Fibroblast of mammary gland (primary cell): ENCODE measurements at regions not wholly inside any gene's neighbourhood (a gene's known extent, or its start where the extent isn't known, plus 50 kb on each side); places are given as distances from the start of the nearest gene placed in this dataset.
A peak's percentile ranks its signal among the peaks of the same experiment; 100 is the strongest.

Experiments
- DNase-seq: peaks from one replicate; pipeline ENCODE4 v3.0.0-alpha.2; 2010; ENCODE audit warnings: low read depth
- H3K4me3 ChIP-seq: 2 replicates; pipeline ENCODE4 v1.5.1; 2011; ENCODE audit warnings: low read depth, mild to moderate bottlenecking, low read length, moderate library complexity; ENCODE audit not compliant: control insufficient read depth
- TF ChIP-seq, protein P1 (sequence below): conservative IDR thresholded peaks from 2 replicates; pipeline ENCODE4 v1.5.1; 2011; ENCODE audit warnings: low read depth, low read length, inconsistent platforms; ENCODE audit not compliant: control insufficient read depth, insufficient read depth

DNA sequence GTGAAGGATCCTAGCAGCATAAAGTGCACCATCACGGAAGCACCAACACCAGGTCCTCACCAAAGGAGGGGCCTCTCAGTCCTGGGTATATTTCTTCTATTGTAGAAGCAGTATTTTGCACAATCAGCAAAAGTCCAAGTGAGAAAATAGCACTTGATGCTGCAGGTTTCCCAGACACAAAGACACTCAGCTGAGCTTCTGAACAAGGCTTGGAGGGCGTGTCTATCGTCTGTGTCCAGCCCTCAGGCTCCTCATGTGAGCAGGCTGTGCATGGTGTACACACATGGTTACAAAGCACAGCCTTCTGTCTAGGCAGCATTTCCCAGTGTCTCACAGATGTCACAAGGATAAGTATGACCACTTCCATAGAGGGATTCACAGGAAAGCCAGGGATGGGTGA lies 98.3 kb upstream of the SPATA12 start:
- no peak for DNase-seq
- TF ChIP-seq, protein P1, sequence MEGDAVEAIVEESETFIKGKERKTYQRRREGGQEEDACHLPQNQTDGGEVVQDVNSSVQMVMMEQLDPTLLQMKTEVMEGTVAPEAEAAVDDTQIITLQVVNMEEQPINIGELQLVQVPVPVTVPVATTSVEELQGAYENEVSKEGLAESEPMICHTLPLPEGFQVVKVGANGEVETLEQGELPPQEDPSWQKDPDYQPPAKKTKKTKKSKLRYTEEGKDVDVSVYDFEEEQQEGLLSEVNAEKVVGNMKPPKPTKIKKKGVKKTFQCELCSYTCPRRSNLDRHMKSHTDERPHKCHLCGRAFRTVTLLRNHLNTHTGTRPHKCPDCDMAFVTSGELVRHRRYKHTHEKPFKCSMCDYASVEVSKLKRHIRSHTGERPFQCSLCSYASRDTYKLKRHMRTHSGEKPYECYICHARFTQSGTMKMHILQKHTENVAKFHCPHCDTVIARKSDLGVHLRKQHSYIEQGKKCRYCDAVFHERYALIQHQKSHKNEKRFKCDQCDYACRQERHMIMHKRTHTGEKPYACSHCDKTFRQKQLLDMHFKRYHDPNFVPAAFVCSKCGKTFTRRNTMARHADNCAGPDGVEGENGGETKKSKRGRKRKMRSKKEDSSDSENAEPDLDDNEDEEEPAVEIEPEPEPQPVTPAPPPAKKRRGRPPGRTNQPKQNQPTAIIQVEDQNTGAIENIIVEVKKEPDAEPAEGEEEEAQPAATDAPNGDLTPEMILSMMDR = no peak

DNA sequence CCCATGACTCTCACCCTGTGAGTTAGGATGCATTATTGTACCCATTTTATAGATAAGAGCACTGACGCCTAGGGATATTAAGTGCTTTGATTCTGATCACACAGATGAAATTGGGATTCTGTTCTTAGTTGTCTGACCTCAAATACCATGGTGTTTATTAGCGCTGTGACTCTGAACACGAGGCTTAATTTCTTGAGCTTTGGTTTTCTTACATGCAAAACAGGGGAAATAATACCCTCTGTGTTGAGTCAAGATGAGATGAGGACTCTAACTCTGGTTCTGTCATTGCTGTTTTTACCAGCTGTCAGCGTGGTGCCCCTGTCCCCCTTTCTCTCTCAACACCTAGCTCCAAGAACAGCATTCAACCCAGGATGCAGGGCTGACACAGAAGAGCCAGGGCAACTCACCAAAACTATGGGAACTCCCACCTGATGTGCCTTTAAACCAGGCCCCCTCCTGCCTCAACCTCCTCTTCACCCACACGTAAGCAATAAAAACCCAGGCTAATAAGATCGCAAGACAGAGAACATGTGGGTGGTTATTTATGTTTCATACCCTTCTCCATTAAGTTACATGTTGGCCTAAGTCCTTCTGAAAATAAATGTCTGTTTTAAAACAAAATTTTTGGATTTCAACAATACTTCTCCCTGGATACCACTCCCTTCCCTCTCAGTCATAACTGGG lies 100.1 kb upstream of the SPATA12 start:
- TF ChIP-seq, protein P1 = no peak
- no peak overlapping the region for H3K4me3 ChIP-seq
- DNase-seq = no peak

More for the DNA sequence above, 98.3 kb upstream of the SPATA12 start:
- H3K4me3 ChIP-seq = no peak overlapping the region

DNA sequence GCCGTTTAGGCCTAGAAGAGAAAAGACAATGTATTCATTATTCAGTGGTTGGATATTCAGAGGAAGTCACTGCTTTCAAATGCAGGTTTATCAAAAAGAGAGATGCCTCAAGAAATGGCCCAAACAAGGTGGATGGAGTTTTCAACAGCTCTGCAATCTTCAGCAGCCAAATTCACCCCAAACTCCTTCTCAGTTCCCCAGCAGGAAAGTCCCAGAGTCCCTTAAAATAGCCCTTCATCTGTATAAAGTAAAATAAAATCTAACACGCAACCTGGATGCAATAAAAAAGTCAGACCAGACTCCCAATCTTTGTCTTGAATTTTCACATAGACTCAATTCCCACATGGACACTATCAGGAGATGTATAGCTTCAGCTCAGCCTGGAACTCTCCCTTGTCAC lies 101.6 kb upstream of the SPATA12 start:
- TF ChIP-seq, protein P1 = no peak
- no peak for DNase-seq
- no peak overlapping the region for H3K4me3 ChIP-seq

DNA sequence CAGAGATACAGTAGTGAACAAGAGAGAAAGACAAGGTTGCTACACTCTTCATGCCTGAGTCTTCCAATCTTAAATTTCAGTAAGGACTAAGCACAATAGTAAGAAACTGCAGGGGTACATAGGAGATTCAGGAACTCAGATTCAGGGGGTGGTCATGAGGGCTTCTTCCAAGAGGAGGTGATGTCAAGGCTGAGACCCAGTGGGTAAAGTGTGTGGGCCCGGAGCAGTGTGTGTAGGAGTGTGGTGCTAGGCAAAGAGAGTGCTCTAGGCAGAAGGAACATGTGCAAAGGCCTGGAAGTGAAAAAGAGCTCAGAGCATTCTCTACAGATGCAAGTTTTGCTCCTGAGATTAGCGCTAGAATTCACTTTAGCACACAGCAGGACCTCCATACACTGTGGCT lies 102.9 kb upstream of the SPATA12 start:
- DNase-seq = no peak
- no peak overlapping the region for H3K4me3 ChIP-seq
- TF ChIP-seq, protein P1 = no peak

DNA sequence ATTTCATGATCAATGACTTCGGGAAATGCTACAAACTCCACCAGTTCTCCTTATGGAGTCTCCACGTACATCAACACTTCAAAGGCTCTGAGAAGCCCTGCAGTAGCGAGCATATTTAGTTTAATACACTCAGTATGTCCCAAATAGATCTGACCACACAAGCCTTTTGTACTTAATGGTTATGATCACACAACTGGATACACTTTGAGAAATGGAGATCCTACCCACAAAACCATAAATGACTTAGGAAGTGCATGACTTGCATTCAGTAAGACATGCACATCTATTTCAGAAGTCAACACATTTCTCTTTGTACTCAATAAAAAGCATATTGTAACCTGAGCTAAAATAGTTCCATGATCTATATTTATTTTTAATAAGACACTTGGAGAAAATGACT lies 103.6 kb upstream of the SPATA12 start:
- TF ChIP-seq, protein P1 = no peak
- no peak overlapping the region for H3K4me3 ChIP-seq
- no peak for DNase-seq

DNA sequence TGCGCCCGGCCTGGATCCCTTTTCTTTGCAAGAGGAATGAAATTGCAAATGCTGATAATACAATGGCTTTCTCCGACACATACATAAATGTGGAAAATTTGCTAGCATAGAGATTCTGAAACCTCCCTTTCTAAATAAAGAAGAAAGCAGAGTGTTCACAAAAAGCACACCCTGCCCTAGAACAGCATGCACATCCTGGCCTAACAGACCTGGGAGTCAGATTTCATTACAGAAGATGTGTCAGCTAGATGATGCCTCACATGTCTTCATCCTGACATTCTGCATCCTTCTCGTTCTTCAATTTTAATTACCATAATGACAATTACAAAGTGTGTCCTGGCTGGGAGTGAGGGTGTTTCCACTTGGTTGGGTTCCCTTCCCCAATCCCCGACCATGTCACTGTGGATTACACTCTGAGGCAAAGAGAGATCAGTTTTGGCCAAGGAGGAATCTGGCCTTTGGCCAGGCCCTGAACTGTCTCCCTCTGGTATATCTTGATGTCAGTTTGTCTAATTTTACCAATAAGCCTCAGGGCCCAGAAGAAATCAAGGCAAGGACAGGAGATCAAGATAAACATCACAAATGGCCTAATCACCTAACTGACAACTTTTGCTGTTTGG lies 104.9 kb upstream of the SPATA12 start:
- TF ChIP-seq, protein P1 = no peak
- H3K4me3 ChIP-seq = no peak overlapping the region
- DNase-seq = peak; percentile 26
